HepG2 (cell line): ENCODE measurements at regions not wholly inside any gene's neighbourhood (a gene's known extent, or its start where the extent isn't known, plus 50 kb on each side); places are given as distances from the start of the nearest gene placed in this dataset.

Experiments used
- ARHGAP35 ChIP-seq: sonication (generic); formaldehyde crosslinking; IDR thresholded peaks from 2 replicates; pipeline ENCODE4 v1.9.0; 2022; ENCODE audit warnings: mild to moderate bottlenecking, inconsistent platforms, moderate library complexity, missing genetic modification reagents, borderline replicate concordance
- ASH2L ChIP-seq: fragments of 300-600, 200-600 bp; sonication (generic); IDR thresholded peaks from 2 replicates; pipeline ENCODE4 v1.7.0; 2017; ENCODE audit warnings: low read depth, mild to moderate bottlenecking, moderate library complexity, mixed read lengths, low read length; ENCODE audit not compliant: insufficient read length
- CEBPB ChIP-seq: IDR thresholded peaks from 2 replicates; pipeline ENCODE4 v1.6.1; 2011; ENCODE audit warnings: low read depth, low read length, improper control_type of control experiment, borderline replicate concordance
- CEBPG ChIP-seq: IDR thresholded peaks from 2 replicates; pipeline ENCODE4 v1.6.1; 2016
- EP300 ChIP-seq, 3 experiments: sonication (generic) in 1 of 3; formaldehyde crosslinking in 1 of 3; IDR thresholded peaks; 2 replicates each; pipeline versions ENCODE4 v1.5.1 to v1.6.1; 2011 to 2020; ENCODE audit warnings: low read depth in 2 of 3, low read length in 2 of 3, borderline replicate concordance in 1 of 3, improper control_type of control experiment in 1 of 3, mild to moderate bottlenecking in 1 of 3, missing genetic modification reagents in 1 of 3, moderate library complexity in 1 of 3
- FOXA3 ChIP-seq: IDR thresholded peaks from 2 replicates; pipeline ENCODE4 v1.6.1; 2016; ENCODE audit warnings: missing genetic modification reagents, missing compliant biosample characterization
- FUBP1 ChIP-seq: sonication (generic); formaldehyde crosslinking; IDR thresholded peaks from 2 replicates; pipeline ENCODE4 v1.5.1; 2020; ENCODE audit warnings: missing genetic modification reagents, mild to moderate bottlenecking, borderline replicate concordance
- GLI4 ChIP-seq: sonication (generic); formaldehyde crosslinking; IDR thresholded peaks from 2 replicates; pipeline ENCODE4 v1.5.1; 2020; ENCODE audit warnings: missing genetic modification reagents, mild to moderate bottlenecking, moderate library complexity, borderline replicate concordance
- HDAC2 ChIP-seq: sonication (generic); formaldehyde crosslinking; IDR thresholded peaks from 2 replicates; pipeline ENCODE4 v1.4.0; 2020; ENCODE audit warnings: missing genetic modification reagents
- HNF4G ChIP-seq, 2 experiments: sonication (generic) in 1 of 2; formaldehyde crosslinking in 1 of 2; IDR thresholded peaks; 2 replicates each; pipeline versions ENCODE4 v1.4.0 to v1.6.1; 2011 to 2020; ENCODE audit warnings: borderline replicate concordance in 2 of 2, low read depth in 2 of 2, mild to moderate bottlenecking in 2 of 2, low read length in 1 of 2, missing genetic modification reagents in 1 of 2, moderate library complexity in 1 of 2
- KAT8 ChIP-seq: IDR thresholded peaks from 2 replicates; pipeline ENCODE4 v1.6.1; 2016; ENCODE audit warnings: missing genetic modification reagents, missing compliant biosample characterization
- KDM6A ChIP-seq: IDR thresholded peaks from 2 replicates; pipeline ENCODE4 v1.6.1; 2016; ENCODE audit warnings: low read depth
- MATR3 ChIP-seq: sonication (generic); formaldehyde crosslinking; IDR thresholded peaks from 2 replicates; pipeline ENCODE4 v1.4.0; 2020; ENCODE audit warnings: missing genetic modification reagents
- MED1 ChIP-seq: sonication (generic); formaldehyde crosslinking; IDR thresholded peaks from 2 replicates; pipeline ENCODE4 v1.4.0; 2020; ENCODE audit warnings: missing genetic modification reagents
- MIXL1 ChIP-seq: IDR thresholded peaks from 2 replicates; pipeline ENCODE4 v1.6.1; 2016
- NCOR1 ChIP-seq: fragments of 200-600 bp; sonication (generic); IDR thresholded peaks from 2 replicates; pipeline ENCODE4 v1.7.0; 2017; ENCODE audit warnings: antibody characterized with exemption, low read length, borderline replicate concordance
- PHF21A ChIP-seq: sonication (generic); formaldehyde crosslinking; IDR thresholded peaks from 2 replicates; pipeline ENCODE4 v1.5.0; 2020; ENCODE audit warnings: mild to moderate bottlenecking, missing genetic modification reagents
- POGZ ChIP-seq: sonication (generic); formaldehyde crosslinking; IDR thresholded peaks from 2 replicates; pipeline ENCODE4 v1.4.0; 2020; ENCODE audit warnings: mild to moderate bottlenecking, missing genetic modification reagents
- PPARG ChIP-seq: conservative IDR thresholded peaks from 2 replicates; pipeline ENCODE4 v1.6.1; 2016; ENCODE audit warnings: missing biosample characterization, missing genetic modification reagents
- REPIN1 ChIP-seq: sonication (generic); formaldehyde crosslinking; IDR thresholded peaks from 2 replicates; pipeline ENCODE4 v1.8.0; 2022; ENCODE audit warnings: missing genetic modification reagents, low read depth, mild to moderate bottlenecking, borderline replicate concordance
- SALL1 ChIP-seq: sonication (generic); formaldehyde crosslinking; IDR thresholded peaks from 2 replicates; pipeline ENCODE4 v1.8.0; 2022; ENCODE audit warnings: mild to moderate bottlenecking, missing genetic modification reagents
- SOX5 ChIP-seq: IDR thresholded peaks from 2 replicates; pipeline ENCODE4 v1.6.1; 2016; ENCODE audit warnings: borderline replicate concordance
- SOX6 ChIP-seq, 2 experiments: fragments of 450-650 bp in 1 of 2; sonication (generic) in 1 of 2; formaldehyde crosslinking in 1 of 2; IDR thresholded peaks; 2 replicates each; pipeline versions ENCODE4 v1.4.0 to v1.6.1; 2017 to 2020; ENCODE audit warnings: antibody characterized with exemption in 1 of 2, mild to moderate bottlenecking in 1 of 2, missing genetic modification reagents in 1 of 2
- TCF7 ChIP-seq: sonication (generic); IDR thresholded peaks from 2 replicates; pipeline ENCODE4 v1.6.1; 2016; ENCODE audit warnings: antibody characterized with exemption, low read depth
- TOPORS ChIP-seq: sonication (generic); formaldehyde crosslinking; IDR thresholded peaks from 2 replicates; pipeline ENCODE4 v1.8.0; 2023; ENCODE audit warnings: mild to moderate bottlenecking, missing genetic modification reagents
- ZNF205 ChIP-seq: IDR thresholded peaks from 2 replicates; pipeline ENCODE4 v1.6.1; 2018; ENCODE audit warnings: missing biosample characterization, missing genetic modification reagents
- ZNF362 ChIP-seq: sonication (generic); formaldehyde crosslinking; IDR thresholded peaks from 2 replicates; pipeline ENCODE4 v1.4.0; 2020; ENCODE audit warnings: missing genetic modification reagents, mild to moderate bottlenecking, borderline replicate concordance
- ZNF598 ChIP-seq: sonication (generic); formaldehyde crosslinking; IDR thresholded peaks from 2 replicates; pipeline ENCODE4 v1.5.1; 2020; ENCODE audit warnings: mild to moderate bottlenecking, missing genetic modification reagents, borderline replicate concordance

- TF ChIP-seq ZNF362 (CRISPR knock-in tag), result peak; percentile 49; the same call in 1 of the 2 replicates
- no peak for TF ChIP-seq TOPORS (CRISPR knock-in tag)
- peak; percentile 44; the same call in 1 of the 2 replicates for TF ChIP-seq PHF21A (CRISPR knock-in tag)
- TF ChIP-seq FOXA3 (CRISPR knock-in tag), result peak; percentile 41
- peak; percentile 28; the same call in 1 of the 2 replicates for TF ChIP-seq SOX5 (CRISPR knock-in tag)
- TF ChIP-seq HNF4G (IDR thresholded peaks at IDR 0.05; ENCODE audit: borderline replicate concordance, low read depth, low read length), result peak; percentile 50; the same call in 1 of the 2 replicates
- no peak for TF ChIP-seq HNF4G (CRISPR knock-in tag; IDR thresholded peaks at IDR 0.05; ENCODE audit: borderline replicate concordance, low read depth)
- TF ChIP-seq CEBPB, result peak; percentile 85
- TF ChIP-seq MATR3, result no peak
- TF ChIP-seq FUBP1 (CRISPR knock-in tag), result no peak
- TF ChIP-seq ZNF205, result no peak
- 0 out of 2 replicates have a peak, but pooled peaks have one; percentile 28 for TF ChIP-seq MED1
- TF ChIP-seq POGZ, result peak; percentile 65; the same call in 1 of the 2 replicates
- TF ChIP-seq PPARG, result 0 out of 2 replicates have a peak, but pooled peaks have one; percentile 13
- peak; percentile 82 for TF ChIP-seq NCOR1
- TF ChIP-seq REPIN1 (CRISPR knock-in tag), result 0 out of 2 replicates have a peak, but pooled peaks have one; percentile 18
- TF ChIP-seq HDAC2 (CRISPR knock-in tag), result peak; percentile 22; the same call in 1 of the 2 replicates
- peak; percentile 48; the same call in 1 of the 2 replicates for TF ChIP-seq SALL1 (CRISPR knock-in tag)
- no peak for TF ChIP-seq ZNF598 (CRISPR knock-in tag)
- 0 out of 2 replicates have a peak, but pooled peaks have one; percentile 13 for TF ChIP-seq TCF7
- TF ChIP-seq KAT8, result 0 out of 2 replicates have a peak, but pooled peaks have one; percentile 18
- peak; percentile 22 for TF ChIP-seq ASH2L
- TF ChIP-seq GLI4 (CRISPR knock-in tag), result no peak
- peak in 1 of 2 experiments; percentile 70; a peak in 1 of 4 replicates for TF ChIP-seq EP300 (IDR thresholded peaks at IDR 0.05; ENCODE audit: low read depth in 2 of 2, low read length in 2 of 2)
- no peak for TF ChIP-seq EP300 (CRISPR knock-in tag; IDR thresholded peaks at IDR 0.05; ENCODE audit: borderline replicate concordance)
- TF ChIP-seq SOX6 (IDR thresholded peaks at IDR 0.05), result no peak
- peak; percentile 78 for TF ChIP-seq SOX6 (CRISPR knock-in tag; IDR thresholded peaks at IDR 0.05)
- peak; percentile 55; the same call in 1 of the 2 replicates for TF ChIP-seq MIXL1 (CRISPR knock-in tag)
- TF ChIP-seq CEBPG (CRISPR knock-in tag), result peak; percentile 78
- 0 out of 2 replicates have a peak, but pooled peaks have one; percentile 16 for TF ChIP-seq KDM6A (CRISPR knock-in tag)
- TF ChIP-seq ARHGAP35 (CRISPR knock-in tag), result no peak
Observed at GRCh38 chr3:67876261-67876660, 221.8 kb upstream of the SUCLG2 start (continued).
